Parathyroid adenoma (tissue), 2 donors: ENCODE measurements at regions not wholly inside any gene's neighbourhood (a gene's known extent, or its start where the extent isn't known, plus 50 kb on each side); places are given as distances from the start of the nearest gene placed in this dataset.

Source experiments
- H2AFZ ChIP-seq: fragments of 300-600 bp; sonication (generic); one replicate; pipeline ENCODE4 v1.7.0; 2017; ENCODE audit warnings: antibody characterized with exemption, mild to moderate bottlenecking
- H3K27ac ChIP-seq: fragments of 300-600 bp; sonication (generic); one replicate; pipeline ENCODE4 v1.7.0; 2017
- H3K27me3 ChIP-seq: fragments of 300-600 bp; sonication (generic); one replicate; pipeline ENCODE4 v1.7.0; 2017; ENCODE audit warnings: low read length; ENCODE audit not compliant: control insufficient read depth, insufficient read depth
- H3K36me3 ChIP-seq: fragments of 300-600 bp; sonication (generic); one replicate; pipeline ENCODE4 v1.7.0; 2017; ENCODE audit warnings: low read length; ENCODE audit not compliant: control insufficient read depth, insufficient read depth
- H3K4me1 ChIP-seq: fragments of 300-600 bp; sonication (generic); one replicate; pipeline ENCODE4 v1.7.0; 2017; ENCODE audit warnings: control low read depth
- H3K4me2 ChIP-seq: fragments of 300-600 bp; sonication (generic); one replicate; pipeline ENCODE4 v1.7.0; 2017; ENCODE audit warnings: low read length
- H3K4me3 ChIP-seq: fragments of 300-600 bp; sonication (generic); one replicate; pipeline ENCODE4 v1.7.0; 2017; ENCODE audit warnings: low read depth, low read length
- H3K79me2 ChIP-seq: fragments of 300-600 bp; sonication (generic); one replicate; pipeline ENCODE4 v1.7.0; 2017; ENCODE audit warnings: control low read depth
- H3K9ac ChIP-seq: fragments of 300-600 bp; sonication (generic); one replicate; pipeline ENCODE4 v1.7.0; 2017; ENCODE audit warnings: mild to moderate bottlenecking
- H3K9me3 ChIP-seq: fragments of 300-600 bp; sonication (generic); one replicate; pipeline ENCODE4 v1.7.0; 2017; ENCODE audit warnings: low read length; ENCODE audit not compliant: control insufficient read depth
- TF ChIP-seq, protein P1 (sequence below): fragments of 300-600 bp; sonication (generic); IDR thresholded peaks from one replicate; pipeline ENCODE4 v1.7.0; 2017; ENCODE audit warnings: antibody characterized with exemption, mild to moderate bottlenecking
- donor health status: primary hyperparathyroidism.

DNA sequence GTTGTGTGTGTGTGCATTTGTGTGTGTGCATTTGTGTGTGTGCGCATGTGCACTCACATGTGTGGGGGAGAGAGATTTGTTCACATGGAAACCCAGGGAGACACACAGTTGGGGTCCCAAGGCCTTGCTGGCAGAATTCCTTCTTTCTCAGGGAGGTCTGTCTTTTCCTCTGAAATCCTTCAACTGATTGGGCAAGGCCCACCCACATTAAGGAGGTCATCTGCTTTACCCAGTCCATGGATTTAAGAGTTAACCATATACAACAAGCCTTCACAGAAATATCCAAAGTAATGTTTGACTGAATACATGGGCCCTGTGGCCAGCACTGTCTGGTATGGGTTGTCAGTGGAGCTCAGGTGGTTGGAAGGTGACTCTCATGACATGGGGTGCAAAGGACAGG is 641.4 kb downstream of the BRD1 start:
- Histone ChIP-seq H3K79me2 (no peaks in the 10 kb centered on the region), H3K27ac (no peak overlapping the region), H3K9me3 (no peaks in the 10 kb centered on the region), H3K9ac (no peak overlapping the region), H2AFZ (no peak overlapping the region), H3K27me3 (peaks cover 5% of the 10 kb centered on the region), H3K4me1 (no peaks in the 10 kb centered on the region), H3K36me3 (no peaks in the 10 kb centered on the region), H3K4me2 (no peak overlapping the region), H3K4me3 (no peak overlapping the region)
- TF ChIP-seq, protein P1, sequence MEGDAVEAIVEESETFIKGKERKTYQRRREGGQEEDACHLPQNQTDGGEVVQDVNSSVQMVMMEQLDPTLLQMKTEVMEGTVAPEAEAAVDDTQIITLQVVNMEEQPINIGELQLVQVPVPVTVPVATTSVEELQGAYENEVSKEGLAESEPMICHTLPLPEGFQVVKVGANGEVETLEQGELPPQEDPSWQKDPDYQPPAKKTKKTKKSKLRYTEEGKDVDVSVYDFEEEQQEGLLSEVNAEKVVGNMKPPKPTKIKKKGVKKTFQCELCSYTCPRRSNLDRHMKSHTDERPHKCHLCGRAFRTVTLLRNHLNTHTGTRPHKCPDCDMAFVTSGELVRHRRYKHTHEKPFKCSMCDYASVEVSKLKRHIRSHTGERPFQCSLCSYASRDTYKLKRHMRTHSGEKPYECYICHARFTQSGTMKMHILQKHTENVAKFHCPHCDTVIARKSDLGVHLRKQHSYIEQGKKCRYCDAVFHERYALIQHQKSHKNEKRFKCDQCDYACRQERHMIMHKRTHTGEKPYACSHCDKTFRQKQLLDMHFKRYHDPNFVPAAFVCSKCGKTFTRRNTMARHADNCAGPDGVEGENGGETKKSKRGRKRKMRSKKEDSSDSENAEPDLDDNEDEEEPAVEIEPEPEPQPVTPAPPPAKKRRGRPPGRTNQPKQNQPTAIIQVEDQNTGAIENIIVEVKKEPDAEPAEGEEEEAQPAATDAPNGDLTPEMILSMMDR = no peak

DNA sequence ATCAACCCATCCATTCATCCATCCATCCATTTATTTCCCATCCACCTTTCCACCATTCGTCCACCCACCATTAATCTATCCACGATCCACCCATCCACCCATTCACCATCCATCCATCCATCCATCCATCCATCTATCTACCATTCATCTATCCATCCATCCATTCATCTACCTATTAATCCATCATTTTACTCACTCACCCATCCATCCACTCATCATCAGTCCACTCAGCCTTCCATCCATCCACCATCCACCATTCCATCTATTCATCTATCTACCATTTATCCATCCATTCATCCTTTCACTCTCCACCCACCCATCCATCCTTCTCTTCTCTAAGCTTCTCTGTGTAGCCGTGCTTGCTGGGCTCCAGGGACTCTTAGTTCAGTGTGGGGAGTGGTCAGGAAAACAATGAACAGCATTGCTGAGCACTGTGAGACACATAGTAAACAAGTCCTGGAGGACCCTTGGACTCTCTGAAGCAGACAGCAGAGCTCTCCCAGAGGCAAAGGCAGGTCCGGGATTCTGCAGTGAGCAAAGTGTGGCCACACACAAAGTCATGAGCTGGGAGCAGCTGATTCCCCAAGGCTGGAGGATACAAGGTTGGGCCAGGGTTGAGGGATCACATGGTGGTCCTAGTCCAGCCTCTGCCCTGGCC is 642.2 kb downstream of the BRD1 start:
- no peaks in the 10 kb centered on the region for H3K36me3 ChIP-seq
- no peaks in the 10 kb centered on the region for H3K9me3 ChIP-seq
- H3K9ac ChIP-seq = no peak overlapping the region
- no peak overlapping the region for H3K4me2 ChIP-seq
- no peak overlapping the region for H2AFZ ChIP-seq
- peaks cover 5% of the 10 kb centered on the region for H3K27me3 ChIP-seq
- H3K4me3 ChIP-seq = no peak overlapping the region
- H3K4me1 ChIP-seq = no peaks in the 10 kb centered on the region
- H3K27ac ChIP-seq = no peak overlapping the region
- TF ChIP-seq, protein P1 = no peak
- no peaks in the 10 kb centered on the region for H3K79me2 ChIP-seq

DNA sequence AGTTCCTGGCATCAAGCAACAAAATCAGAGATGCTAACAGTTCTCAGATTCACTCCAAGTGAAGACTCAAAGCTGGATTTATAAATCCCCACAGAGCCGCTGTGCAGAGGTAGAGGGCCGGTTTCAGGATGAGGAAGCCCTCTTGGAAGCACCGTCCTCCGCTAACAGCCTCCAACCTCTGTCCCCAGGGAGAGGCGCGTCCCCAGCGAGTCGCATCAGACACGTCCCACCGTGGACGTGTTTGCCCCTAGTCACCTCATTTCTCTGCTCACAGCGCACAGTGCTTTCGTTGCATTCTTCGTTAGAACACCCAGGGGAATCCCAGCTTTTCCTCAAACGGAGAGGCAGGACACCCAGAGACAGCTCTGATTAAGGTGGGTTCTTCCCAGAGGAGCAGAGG is 642.9 kb downstream of the BRD1 start:
- no peaks in the 10 kb centered on the region for H3K9me3 ChIP-seq
- no peak overlapping the region for H3K9ac ChIP-seq
- H3K79me2 ChIP-seq = no peaks in the 10 kb centered on the region
- H3K27me3 ChIP-seq = peaks cover 5% of the 10 kb centered on the region
- TF ChIP-seq, protein P1 = no peak
- H3K27ac ChIP-seq = no peak overlapping the region
- no peaks in the 10 kb centered on the region for H3K4me1 ChIP-seq
- no peaks in the 10 kb centered on the region for H3K36me3 ChIP-seq
- H3K4me3 ChIP-seq = no peak overlapping the region
- no peak overlapping the region for H2AFZ ChIP-seq
- H3K4me2 ChIP-seq = no peak overlapping the region

DNA sequence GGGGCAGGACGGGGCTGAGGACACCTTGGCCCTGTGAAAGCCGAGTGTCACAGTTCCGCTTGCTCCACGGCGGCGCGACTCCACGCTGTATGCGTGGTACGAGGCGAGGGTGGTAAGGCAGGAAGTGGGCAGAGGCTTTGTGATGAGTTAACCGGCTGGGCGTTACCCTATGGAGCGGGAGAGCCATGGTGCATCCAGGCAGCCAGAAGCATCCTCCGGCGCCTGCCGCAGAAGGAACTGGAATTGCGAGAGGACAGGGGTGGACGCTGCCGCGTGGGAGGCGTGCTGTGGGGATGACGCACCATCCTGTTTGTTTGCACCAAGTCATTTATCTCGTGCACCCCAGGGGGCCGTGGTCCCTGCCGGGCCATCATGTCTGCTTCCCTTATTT is 643.9 kb downstream of the BRD1 start:
- Histone ChIP-seq H3K27me3 (peaks cover 5% of the 10 kb centered on the region), H3K9ac (no peak overlapping the region), H3K4me3 (no peak overlapping the region), H3K9me3 (no peaks in the 10 kb centered on the region), H3K27ac (no peak overlapping the region), H2AFZ (no peak overlapping the region), H3K4me1 (no peaks in the 10 kb centered on the region), H3K36me3 (no peaks in the 10 kb centered on the region), H3K4me2 (no peak overlapping the region), H3K79me2 (no peaks in the 10 kb centered on the region)
- TF ChIP-seq, protein P1 = no peak

DNA sequence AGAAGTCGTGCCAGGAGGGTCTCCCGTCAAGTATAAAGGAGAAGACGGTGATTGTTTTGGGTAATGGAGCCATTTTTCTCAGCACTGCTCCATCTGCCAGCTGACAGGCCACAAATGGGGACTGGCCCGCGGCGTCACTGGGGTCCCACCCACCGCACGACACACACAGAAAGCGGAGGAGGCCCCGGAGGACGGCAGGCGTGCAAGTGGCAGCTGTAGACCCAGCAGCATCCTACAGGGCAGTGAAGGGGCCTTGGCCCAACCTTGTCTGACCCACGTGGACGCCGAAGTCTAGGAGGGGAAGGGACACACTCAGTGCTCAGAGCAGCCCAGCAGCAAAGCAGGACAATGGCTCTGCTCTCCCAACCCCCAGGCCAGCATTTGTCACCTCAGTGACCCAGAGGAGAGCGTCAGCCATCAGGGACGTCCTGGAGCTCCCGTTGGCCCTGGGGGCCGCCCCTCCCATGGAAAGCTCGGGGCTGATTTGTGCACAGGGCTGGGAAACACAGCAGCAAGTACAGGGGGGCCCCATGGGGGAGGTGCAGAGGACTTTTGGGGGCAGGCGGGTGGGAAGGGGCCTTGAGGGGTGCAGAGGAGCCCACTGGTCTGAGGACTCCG is 644.4 kb downstream of the BRD1 start:
- no peak overlapping the region for H3K9ac ChIP-seq
- no peak overlapping the region for H3K4me2 ChIP-seq
- no peak overlapping the region for H3K27ac ChIP-seq
- H3K79me2 ChIP-seq = no peaks in the 10 kb centered on the region
- peaks cover 5% of the 10 kb centered on the region for H3K27me3 ChIP-seq
- H2AFZ ChIP-seq = no peak overlapping the region
- H3K4me3 ChIP-seq = no peak overlapping the region
- no peaks in the 10 kb centered on the region for H3K9me3 ChIP-seq
- TF ChIP-seq, protein P1 = no peak
- no peaks in the 10 kb centered on the region for H3K4me1 ChIP-seq
- H3K36me3 ChIP-seq = no peaks in the 10 kb centered on the region
